ENCODE measurements at regions not wholly inside any gene's neighbourhood (a gene's known extent, or its start where the extent isn't known, plus 50 kb on each side); places are given as distances from the start of the nearest gene placed in this dataset.
"Not testable (repeated sequence)": the region's sequence is repeated elsewhere in the genome, so short reads cannot be mapped to it uniquely, and the experiment has no call there.

- FAIRE-seq (no peak), DNase-seq (ENCODE audit: extremely low spot score, insufficient read length, low read depth) (no peak)
These were observed 101.5 kb upstream of the ANK3 start for GRCh38 chr10:60491162-60491561.

- FAIRE-seq (no peak), DNase-seq (ENCODE audit: extremely low spot score, insufficient read length, low read depth) (no peak)
These were observed 100.3 kb upstream of the ANK3 start for GRCh38 chr10:60490013-60490412.

GRCh38 chr10:60488111-60488669, 98.5 kb upstream of the ANK3 start:
- DNase-seq (ENCODE audit: extremely low spot score, insufficient read length, low read depth) (no peak), FAIRE-seq (no peak)

GRCh38 chr10:60487543-60487942, 97.9 kb upstream of the ANK3 start:
- FAIRE-seq: no peak

GRCh38 chr10:60485025-60485424, 95.3 kb upstream of the ANK3 start:
- DNase-seq (ENCODE audit: extremely low spot score, insufficient read length, low read depth) (no peak), FAIRE-seq (no peak)

More at GRCh38 chr10:60487543-60487942, 97.9 kb upstream of the ANK3 start:
- no peak for DNase-seq (ENCODE audit: extremely low spot score, insufficient read length, low read depth)

- DNase-seq (ENCODE audit: extremely low spot score, insufficient read length, low read depth) (no peak), FAIRE-seq (no peak)
These were observed 91.3 kb upstream of the ANK3 start for GRCh38 chr10:60480865-60481563.

- DNase-seq (ENCODE audit: extremely low spot score, insufficient read length, low read depth) (no peak), FAIRE-seq (peak; percentile 47)
These were observed 89.8 kb upstream of the ANK3 start for GRCh38 chr10:60479305-60480020.

GRCh38 chr10:60476451-60476850, 86.8 kb upstream of the ANK3 start:
- FAIRE-seq: no peak
- DNase-seq (ENCODE audit: extremely low spot score, insufficient read length, low read depth): no peak

- DNase-seq (ENCODE audit: extremely low spot score, insufficient read length, low read depth): no peak
- no peak for FAIRE-seq
These were observed 83.9 kb upstream of the ANK3 start for GRCh38 chr10:60473557-60473956.

- no peak for FAIRE-seq
- DNase-seq (ENCODE audit: extremely low spot score, insufficient read length, low read depth): no peak
These were observed 80.4 kb upstream of the ANK3 start for GRCh38 chr10:60470091-60470490.

GRCh38 chr10:60469147-60469546, 79.5 kb upstream of the ANK3 start:
- FAIRE-seq; DNase-seq (ENCODE audit: extremely low spot score, insufficient read length, low read depth): not testable (repeated sequence)

GRCh38 chr10:60467202-60467546, 77.5 kb upstream of the ANK3 start:
- DNase-seq (ENCODE audit: extremely low spot score, insufficient read length, low read depth): no peak
- FAIRE-seq: no peak

GRCh38 chr10:60466267-60467201, 76.9 kb upstream of the ANK3 start:
- no peak for DNase-seq (ENCODE audit: extremely low spot score, insufficient read length, low read depth)
- FAIRE-seq: no peak

- DNase-seq (ENCODE audit: extremely low spot score, insufficient read length, low read depth): no peak
- no peak for FAIRE-seq
These were observed 76.1 kb upstream of the ANK3 start for GRCh38 chr10:60465801-60466200.

GRCh38 chr10:60464659-60465058, 75.0 kb upstream of the ANK3 start:
- DNase-seq (ENCODE audit: extremely low spot score, insufficient read length, low read depth) (no peak), FAIRE-seq (no peak)

- FAIRE-seq (no peak), DNase-seq (ENCODE audit: extremely low spot score, insufficient read length, low read depth) (no peak)
These were observed 74.1 kb upstream of the ANK3 start for GRCh38 chr10:60463746-60464145.

- no peak for DNase-seq (ENCODE audit: extremely low spot score, insufficient read length, low read depth)
- FAIRE-seq: no peak
These were observed 72.0 kb upstream of the ANK3 start for GRCh38 chr10:60461688-60462087.

GRCh38 chr10:60459701-60460457, 70.2 kb upstream of the ANK3 start:
- DNase-seq (ENCODE audit: extremely low spot score, insufficient read length, low read depth): no peak

GRCh38 chr10:60456053-60456452, 66.4 kb upstream of the ANK3 start:
- DNase-seq (ENCODE audit: extremely low spot score, insufficient read length, low read depth): no peak
- no peak for FAIRE-seq

More at GRCh38 chr10:60459701-60460457, 70.2 kb upstream of the ANK3 start:
- no peak for FAIRE-seq

GRCh38 chr10:60454336-60454735, 64.7 kb upstream of the ANK3 start:
- FAIRE-seq (no peak), DNase-seq (ENCODE audit: extremely low spot score, insufficient read length, low read depth) (no peak)

Measured in GM18507 (cell line).